MCF 10A (cell line): ENCODE measurements at regions not wholly inside any gene's neighbourhood (a gene's known extent, or its start where the extent isn't known, plus 50 kb on each side); places are given as distances from the start of the nearest gene placed in this dataset.
"Not testable (repeated sequence)": the region's sequence is repeated elsewhere in the genome, so short reads cannot be mapped to it uniquely, and the experiment has no call there.

Experiments
- BruUV-seq: library from RNA; stranded (reverse); fragments of 400-500 nt; replicated peaks from 2 replicates; lab custom pipeline; 2021; lab: Mats Ljungman, UMichigan
- CTCF ChIA-PET: fragments of 300-600 bp; sonication (Branson Sonifier 250); formaldehyde crosslinking; extraction: SDS; loops from one replicate; lab custom pipeline; 2021; ENCODE audit warnings: antibody characterized with exemption, inconsistent platforms; lab: Yijun Ruan, JAX
- POLR2A ChIA-PET: fragments of 300-600, 350-650 bp; sonication (Branson Sonifier 250); formaldehyde crosslinking; extraction: SDS; loops from one replicate; lab custom pipeline; 2020; ENCODE audit warnings: antibody characterized with exemption, inconsistent platforms; lab: Yijun Ruan, JAX
- DNase-seq: peaks from one replicate; pipeline ENCODE4 v3.0.0-alpha.2; 2018; ENCODE audit not compliant: unreplicated experiment
- H3K27ac Mint-ChIP-seq: one replicate; pipeline ENCODE4 v1.8.0; 2022; ENCODE audit warnings: mild to moderate bottlenecking, low read depth, mixed read lengths; ENCODE audit not compliant: unreplicated experiment
- H3K27me3 Mint-ChIP-seq: one replicate; pipeline ENCODE4 v1.8.0; 2022; ENCODE audit warnings: mixed read lengths; ENCODE audit not compliant: insufficient read depth, unreplicated experiment
- H3K36me3 Mint-ChIP-seq: one replicate; pipeline ENCODE4 v1.8.0; 2022; ENCODE audit warnings: mild to moderate bottlenecking, moderate library complexity, mixed read lengths; ENCODE audit not compliant: insufficient read depth, unreplicated experiment
- H3K4me1 Mint-ChIP-seq: one replicate; pipeline ENCODE4 v1.8.0; 2022; ENCODE audit warnings: mixed read lengths; ENCODE audit not compliant: insufficient read depth, unreplicated experiment
- H3K4me3 Mint-ChIP-seq: one replicate; pipeline ENCODE4 v1.8.0; 2022; ENCODE audit warnings: mild to moderate bottlenecking, moderate library complexity, mixed read lengths; ENCODE audit not compliant: unreplicated experiment
- H3K9me3 Mint-ChIP-seq: one replicate; pipeline ENCODE4 v1.8.0; 2022; ENCODE audit warnings: mixed read lengths; ENCODE audit not compliant: unreplicated experiment
- intact Hi-C: fragments of 100-400 bp; cut with micrococcal nuclease; formaldehyde crosslinking; loops from 2 replicates; pipeline ENCODE4 v1.14.1; 2022

DNA sequence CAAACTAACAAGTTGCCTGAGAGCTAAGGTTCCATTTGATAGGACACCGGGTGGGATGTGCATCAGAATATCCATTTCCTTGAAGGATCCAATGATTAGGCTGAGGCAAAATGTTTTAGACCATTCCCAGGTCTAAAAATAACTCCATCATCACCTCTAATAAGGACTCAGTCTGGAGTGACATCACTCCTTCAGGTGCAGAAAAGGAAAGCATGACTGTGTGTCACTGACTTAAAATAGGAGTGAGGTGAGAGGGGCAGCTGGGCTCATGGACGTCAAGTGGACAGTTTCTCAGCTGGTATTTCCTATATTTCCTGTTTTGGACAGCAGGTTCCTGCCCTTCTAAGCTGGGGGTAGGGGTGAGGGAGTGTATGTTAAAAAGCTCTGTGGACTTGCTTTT lies 135.9 kb upstream of the PLGLB2 start:
- H3K36me3 Mint-ChIP-seq, intact Hi-C loops, H3K27me3 Mint-ChIP-seq, H3K9me3 Mint-ChIP-seq, H3K4me3 Mint-ChIP-seq, H3K4me1 Mint-ChIP-seq, POLR2A ChIA-PET, DNase-seq, H3K27ac Mint-ChIP-seq, CTCF ChIA-PET, BruUV-seq: not testable (repeated sequence)

DNA sequence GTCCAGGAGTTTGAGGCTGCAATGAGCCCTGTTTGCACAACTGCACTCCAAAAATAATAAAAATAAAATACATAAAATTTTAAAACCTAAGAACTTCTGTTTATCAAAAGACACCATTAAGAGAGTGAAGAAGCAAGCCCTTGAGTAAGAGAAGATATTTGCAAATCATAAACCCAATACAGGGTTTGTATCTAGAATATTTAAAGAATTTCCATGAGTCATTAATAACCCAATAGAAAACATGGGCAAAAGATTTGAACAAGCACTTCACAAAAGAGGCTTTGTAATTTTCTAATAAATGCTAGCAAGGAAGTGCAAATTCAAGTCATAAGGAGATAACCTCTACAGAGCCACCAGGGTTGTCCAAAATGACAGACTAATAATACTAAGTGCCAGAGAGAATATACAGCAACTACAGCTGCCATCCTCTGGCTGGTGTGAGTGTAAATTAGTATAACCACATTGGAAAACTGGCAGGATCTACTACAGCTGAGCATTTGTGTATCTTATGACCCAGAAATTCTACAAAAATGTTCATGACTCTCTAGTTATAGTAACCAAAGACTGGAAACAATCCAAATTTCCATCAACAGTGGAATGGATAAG lies 133.0 kb upstream of the PLGLB2 start:
- DNase-seq, H3K27ac Mint-ChIP-seq, POLR2A ChIA-PET, H3K27me3 Mint-ChIP-seq, intact Hi-C loops, H3K36me3 Mint-ChIP-seq, H3K9me3 Mint-ChIP-seq, H3K4me1 Mint-ChIP-seq, CTCF ChIA-PET, H3K4me3 Mint-ChIP-seq: not testable (repeated sequence)
- TSS peak; percentile 40 for BruUV-seq

DNA sequence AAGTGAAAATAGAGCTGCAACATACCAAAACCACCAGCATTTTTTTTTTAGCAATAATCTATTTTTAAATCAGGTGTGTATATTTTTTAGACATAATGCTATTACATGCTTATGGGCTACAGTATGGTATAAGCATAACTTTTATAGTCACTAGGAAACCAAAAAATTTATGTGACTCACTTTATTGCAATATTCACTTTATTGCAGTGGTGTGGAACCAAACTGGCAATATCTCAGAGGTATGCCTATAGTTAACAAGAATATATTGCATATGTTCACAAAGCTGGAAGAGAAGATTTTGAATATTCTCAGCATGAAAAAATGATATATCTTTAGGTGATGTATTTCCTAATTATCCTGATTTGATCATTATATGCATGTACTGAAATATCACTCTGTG lies 128.8 kb upstream of the PLGLB2 start:
- H3K27me3 Mint-ChIP-seq, POLR2A ChIA-PET, BruUV-seq, intact Hi-C loops, H3K4me1 Mint-ChIP-seq, H3K36me3 Mint-ChIP-seq, CTCF ChIA-PET, DNase-seq, H3K27ac Mint-ChIP-seq, H3K9me3 Mint-ChIP-seq, H3K4me3 Mint-ChIP-seq: not testable (repeated sequence)

DNA sequence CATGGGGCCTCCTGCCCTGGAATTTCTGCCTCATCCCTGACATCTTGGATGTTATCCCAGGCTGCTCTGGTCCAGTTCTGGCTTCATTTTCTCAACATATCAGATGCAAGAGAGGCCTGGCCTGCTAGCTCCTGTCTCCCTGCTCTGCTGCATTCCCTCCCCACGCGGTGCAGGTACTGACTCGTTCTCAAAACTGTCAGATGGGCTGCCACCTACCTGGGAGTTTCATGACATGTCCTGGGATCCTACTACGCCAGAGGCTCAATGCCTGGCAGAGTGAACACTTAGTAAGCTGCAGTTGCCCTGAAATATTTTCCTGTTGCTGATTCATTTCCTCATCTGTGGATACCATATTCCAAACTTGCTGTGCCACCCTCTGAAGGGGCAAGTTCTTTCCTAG lies 126.7 kb upstream of the PLGLB2 start:
- BruUV-seq, H3K9me3 Mint-ChIP-seq, H3K27me3 Mint-ChIP-seq, CTCF ChIA-PET, H3K36me3 Mint-ChIP-seq, H3K4me1 Mint-ChIP-seq, DNase-seq, H3K4me3 Mint-ChIP-seq, H3K27ac Mint-ChIP-seq, POLR2A ChIA-PET, intact Hi-C loops: not testable (repeated sequence)

DNA sequence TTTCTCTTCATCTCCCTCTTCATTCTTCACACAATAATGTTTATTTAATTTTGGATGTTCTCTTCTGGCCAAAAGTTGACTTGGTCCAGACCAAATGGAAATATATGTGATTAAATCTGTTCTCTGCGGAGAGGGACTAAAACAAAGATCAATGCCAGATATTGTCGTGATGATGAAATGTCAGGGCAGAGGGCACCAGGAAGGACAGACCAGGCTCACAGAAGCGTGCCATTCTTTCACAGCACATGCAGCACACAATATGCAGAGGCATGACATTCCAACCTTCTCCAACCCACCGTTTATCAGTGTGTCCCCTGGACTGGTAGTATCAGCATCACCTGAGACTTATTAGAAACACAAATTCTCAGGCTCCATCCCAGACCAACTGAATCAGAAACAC lies 125.2 kb upstream of the PLGLB2 start:
- H3K4me1 Mint-ChIP-seq, BruUV-seq, H3K36me3 Mint-ChIP-seq, DNase-seq, CTCF ChIA-PET, H3K4me3 Mint-ChIP-seq, H3K27ac Mint-ChIP-seq, POLR2A ChIA-PET, H3K9me3 Mint-ChIP-seq, intact Hi-C loops, H3K27me3 Mint-ChIP-seq: not testable (repeated sequence)

DNA sequence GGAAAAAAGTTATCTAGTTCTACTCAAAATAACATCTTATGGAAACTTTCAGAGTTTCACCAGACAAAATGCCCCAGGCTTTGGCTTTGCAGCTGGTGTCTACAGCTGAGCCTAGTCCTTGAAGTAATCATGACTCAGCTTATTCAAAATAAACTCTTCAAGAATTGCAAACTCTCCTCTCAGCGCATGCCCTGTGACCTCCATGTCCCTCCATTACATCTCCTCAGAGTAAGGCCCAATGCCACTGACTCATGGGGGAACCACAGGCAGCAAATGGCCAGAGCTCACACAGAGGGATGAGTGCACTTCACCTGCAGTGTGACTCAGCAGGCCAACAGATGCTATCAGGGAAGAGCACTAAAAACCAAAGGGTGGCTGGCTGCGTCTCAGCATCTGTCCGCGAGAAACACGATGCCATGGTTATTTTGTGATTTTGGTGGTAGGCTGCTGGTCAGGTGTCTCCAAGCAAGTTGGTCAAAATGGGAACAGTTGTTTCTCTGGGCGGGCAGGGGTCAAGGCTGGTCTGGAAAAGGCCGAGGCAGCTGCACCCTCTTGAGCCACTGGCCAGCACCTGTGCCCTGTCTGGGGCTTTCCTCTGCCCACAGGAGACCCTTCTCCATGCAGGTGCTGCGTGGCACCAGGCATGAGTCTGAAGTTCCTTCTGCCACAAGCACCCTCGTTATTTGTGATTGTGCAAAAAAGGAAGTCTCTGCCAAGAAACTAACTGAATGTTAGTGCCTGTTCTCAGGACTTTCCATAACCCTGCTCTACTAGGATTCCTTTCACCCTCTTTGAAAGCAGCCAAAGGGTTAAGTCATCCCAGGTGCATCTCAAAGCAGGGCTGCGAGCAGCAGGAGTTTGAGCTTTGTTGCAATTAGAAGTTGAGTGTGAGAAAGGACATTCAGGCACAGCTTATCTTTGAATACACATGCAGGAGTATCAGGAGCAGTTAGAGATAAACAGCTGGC lies 118.1 kb upstream of the PLGLB2 start:
- H3K27me3 Mint-ChIP-seq, H3K4me3 Mint-ChIP-seq, POLR2A ChIA-PET, H3K4me1 Mint-ChIP-seq, CTCF ChIA-PET, H3K36me3 Mint-ChIP-seq, H3K27ac Mint-ChIP-seq, H3K9me3 Mint-ChIP-seq, BruUV-seq, intact Hi-C loops: not testable (repeated sequence)
- peak; percentile 81 for DNase-seq

DNA sequence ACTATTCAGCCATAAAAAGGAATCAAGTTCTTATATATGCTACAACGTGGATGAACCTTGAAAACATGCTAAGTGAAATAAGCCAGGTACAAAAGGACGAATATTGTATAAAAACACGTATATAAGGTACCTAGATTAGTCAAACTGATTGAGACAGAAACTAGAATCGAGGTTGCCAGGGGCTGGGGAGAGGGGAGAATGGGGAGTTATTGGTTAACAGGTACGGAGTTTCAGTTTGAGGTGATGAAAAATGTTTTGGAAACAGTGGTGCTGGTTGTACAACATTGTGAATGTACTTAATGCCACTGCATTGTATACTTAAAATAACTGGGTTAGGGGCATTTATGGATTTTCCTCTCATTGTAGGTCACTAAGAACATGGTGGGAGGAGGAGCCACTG lies 117.0 kb upstream of the PLGLB2 start:
- H3K4me1 Mint-ChIP-seq, H3K27ac Mint-ChIP-seq, CTCF ChIA-PET, H3K36me3 Mint-ChIP-seq, BruUV-seq, intact Hi-C loops, DNase-seq, H3K9me3 Mint-ChIP-seq, POLR2A ChIA-PET, H3K4me3 Mint-ChIP-seq, H3K27me3 Mint-ChIP-seq: not testable (repeated sequence)

DNA sequence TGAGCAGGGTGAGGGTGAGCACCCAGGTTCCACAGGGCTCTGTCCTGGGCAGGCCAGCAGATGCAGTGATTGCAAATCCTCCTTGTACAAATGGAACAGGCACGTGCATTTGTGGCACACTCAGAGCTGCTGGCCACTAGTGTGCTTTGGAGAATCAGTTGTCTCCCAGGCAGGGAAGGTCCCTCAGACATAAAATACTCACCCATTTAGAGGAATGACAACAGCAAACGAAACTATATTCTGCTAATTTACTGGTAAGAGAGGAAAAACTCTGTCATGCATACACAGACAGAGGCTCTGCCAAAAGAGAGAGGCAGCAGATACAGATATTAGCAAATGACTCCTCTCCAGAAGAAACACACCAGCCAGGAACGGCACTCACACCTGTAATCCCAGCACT lies 116.5 kb upstream of the PLGLB2 start:
- H3K27me3 Mint-ChIP-seq, H3K36me3 Mint-ChIP-seq, CTCF ChIA-PET, H3K4me1 Mint-ChIP-seq, POLR2A ChIA-PET, BruUV-seq, H3K27ac Mint-ChIP-seq, DNase-seq, intact Hi-C loops, H3K4me3 Mint-ChIP-seq, H3K9me3 Mint-ChIP-seq: not testable (repeated sequence)

DNA sequence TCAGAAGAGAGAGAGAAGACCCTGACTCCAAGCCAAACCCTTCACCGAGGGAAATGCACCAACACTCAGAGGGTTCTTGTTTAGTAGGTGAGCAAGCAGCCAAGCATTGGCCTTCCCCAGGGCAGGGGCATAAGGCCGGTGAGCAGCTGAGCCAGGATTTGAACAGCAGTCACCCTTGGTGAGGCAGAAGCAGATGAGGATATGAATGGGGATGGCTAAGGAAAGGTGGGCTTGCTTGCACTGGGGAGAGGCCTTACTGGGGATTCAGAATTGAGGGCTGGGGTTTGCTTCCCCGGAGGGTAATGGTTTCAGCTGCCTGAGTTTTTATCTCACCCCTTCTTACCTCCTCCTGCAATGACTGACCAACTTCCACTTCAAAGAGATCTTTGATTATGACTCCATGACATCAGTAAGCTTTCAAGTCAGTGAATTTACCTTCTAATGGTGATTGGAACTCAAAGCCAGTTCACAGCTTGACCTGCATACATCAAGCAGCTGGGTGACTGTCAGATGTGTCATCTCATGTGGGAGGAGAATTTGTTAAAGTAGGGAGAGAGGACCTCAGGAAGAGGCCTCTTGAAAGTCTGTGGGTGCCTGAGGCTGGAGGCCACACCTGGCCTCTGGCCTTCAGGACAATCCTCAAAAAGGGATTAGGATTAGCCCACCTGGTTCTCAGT lies 114.5 kb upstream of the PLGLB2 start:
- H3K27me3 Mint-ChIP-seq, POLR2A ChIA-PET: not testable (repeated sequence)

More for the DNA sequence above, 114.5 kb upstream of the PLGLB2 start:
- H3K9me3 Mint-ChIP-seq, H3K36me3 Mint-ChIP-seq, intact Hi-C loops, BruUV-seq, H3K4me3 Mint-ChIP-seq, DNase-seq, CTCF ChIA-PET, H3K4me1 Mint-ChIP-seq, H3K27ac Mint-ChIP-seq: not testable (repeated sequence)
